ENCODE measurements at regions not wholly inside any gene's neighbourhood (a gene's known extent, or its start where the extent isn't known, plus 50 kb on each side); places are given as distances from the start of the nearest gene placed in this dataset.

- no peak for TF ChIP-seq CTCF (IDR thresholded peaks at IDR 0.05; ENCODE audit: poor library complexity)
- no peak for TF ChIP-seq EZH2 (IDR thresholded peaks at IDR 0.05; ENCODE audit: borderline replicate concordance)
These were observed 343.0 kb downstream of the EPHA4 start for GRCh38 chr2:221229099-221229498.

Measured in hepatocyte (in vitro differentiated cells).